Mammary epithelial cell (primary cell): ENCODE measurements at regions not wholly inside any gene's neighbourhood (a gene's known extent, or its start where the extent isn't known, plus 50 kb on each side); places are given as distances from the start of the nearest gene placed in this dataset.

Experiments used
- EZH2 ChIP-seq: IDR thresholded peaks from 2 replicates; pipeline ENCODE4 v1.6.1; 2012; ENCODE audit warnings: low read length, inconsistent platforms, borderline replicate concordance
- TF ChIP-seq, protein P1 (sequence below), 2 donors: IDR thresholded peaks in 1 of 2; conservative IDR thresholded peaks in 1 of 2; 2 replicates each; pipeline ENCODE4 v1.5.1; 2011 to 2012; ENCODE audit warnings: inconsistent platforms in 2 of 2, low read length in 2 of 2, mild to moderate bottlenecking in 2 of 2, control low read depth in 1 of 2, low read depth in 1 of 2; ENCODE audit not compliant: insufficient read depth in 1 of 2; ENCODE audit errors: extremely low read depth in 1 of 2

DNA sequence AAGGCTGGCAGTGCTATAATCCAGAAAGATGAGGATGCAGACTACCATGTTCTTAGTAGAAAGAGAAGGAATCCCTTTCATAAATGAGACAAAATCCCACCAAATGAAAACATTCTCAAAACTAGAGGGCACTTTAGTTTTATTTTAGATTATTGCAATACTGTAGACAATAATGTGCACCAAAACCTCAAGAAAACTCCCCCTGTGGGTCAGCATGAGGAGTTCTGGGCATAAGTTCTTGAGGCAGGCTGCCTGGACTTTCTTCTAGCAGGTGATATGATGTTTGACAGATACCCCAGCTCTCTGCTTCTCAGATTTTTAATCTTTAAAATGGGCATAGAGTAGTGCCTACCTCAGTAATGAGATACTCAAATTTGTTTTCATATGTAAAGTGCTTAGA is 196.3 kb upstream of the CTNND2 start:
- no peak for TF ChIP-seq EZH2
- TF ChIP-seq, protein P1, sequence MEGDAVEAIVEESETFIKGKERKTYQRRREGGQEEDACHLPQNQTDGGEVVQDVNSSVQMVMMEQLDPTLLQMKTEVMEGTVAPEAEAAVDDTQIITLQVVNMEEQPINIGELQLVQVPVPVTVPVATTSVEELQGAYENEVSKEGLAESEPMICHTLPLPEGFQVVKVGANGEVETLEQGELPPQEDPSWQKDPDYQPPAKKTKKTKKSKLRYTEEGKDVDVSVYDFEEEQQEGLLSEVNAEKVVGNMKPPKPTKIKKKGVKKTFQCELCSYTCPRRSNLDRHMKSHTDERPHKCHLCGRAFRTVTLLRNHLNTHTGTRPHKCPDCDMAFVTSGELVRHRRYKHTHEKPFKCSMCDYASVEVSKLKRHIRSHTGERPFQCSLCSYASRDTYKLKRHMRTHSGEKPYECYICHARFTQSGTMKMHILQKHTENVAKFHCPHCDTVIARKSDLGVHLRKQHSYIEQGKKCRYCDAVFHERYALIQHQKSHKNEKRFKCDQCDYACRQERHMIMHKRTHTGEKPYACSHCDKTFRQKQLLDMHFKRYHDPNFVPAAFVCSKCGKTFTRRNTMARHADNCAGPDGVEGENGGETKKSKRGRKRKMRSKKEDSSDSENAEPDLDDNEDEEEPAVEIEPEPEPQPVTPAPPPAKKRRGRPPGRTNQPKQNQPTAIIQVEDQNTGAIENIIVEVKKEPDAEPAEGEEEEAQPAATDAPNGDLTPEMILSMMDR (conservative IDR thresholded peaks at IDR 0.05 in 1 of 2, IDR thresholded peaks at IDR 0.05 in 1 of 2; ENCODE audit: extremely low read depth in 1 of 2, insufficient read depth in 1 of 2, low read depth in 1 of 2, low read length in 2 of 2): no peak
